ENCODE measurements at regions not wholly inside any gene's neighbourhood (a gene's known extent, or its start where the extent isn't known, plus 50 kb on each side); places are given as distances from the start of the nearest gene placed in this dataset.

DNA sequence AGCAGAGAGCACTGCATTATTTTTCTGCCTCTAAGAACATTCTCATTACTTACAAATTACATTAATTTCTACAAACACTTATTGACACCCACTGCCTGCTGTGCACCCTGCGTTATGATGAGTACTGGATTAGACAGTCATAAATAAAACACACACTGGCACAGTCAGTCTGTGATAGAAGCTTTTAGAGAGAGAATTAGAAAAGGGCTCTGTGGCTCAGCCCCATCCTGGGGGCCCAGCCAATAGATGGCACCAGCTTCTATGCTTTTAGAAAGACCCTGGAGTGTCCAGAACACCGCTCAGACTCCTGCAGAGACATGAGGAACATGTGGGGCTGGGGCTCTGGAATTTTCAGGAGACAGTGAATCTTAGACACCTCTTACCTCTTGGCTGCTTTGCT is 61.0 kb upstream of the RAPGEF1 start:
- no peak for DNase-seq (ENCODE audit: extremely low read depth, low read depth)
- TF ChIP-seq, protein P1, sequence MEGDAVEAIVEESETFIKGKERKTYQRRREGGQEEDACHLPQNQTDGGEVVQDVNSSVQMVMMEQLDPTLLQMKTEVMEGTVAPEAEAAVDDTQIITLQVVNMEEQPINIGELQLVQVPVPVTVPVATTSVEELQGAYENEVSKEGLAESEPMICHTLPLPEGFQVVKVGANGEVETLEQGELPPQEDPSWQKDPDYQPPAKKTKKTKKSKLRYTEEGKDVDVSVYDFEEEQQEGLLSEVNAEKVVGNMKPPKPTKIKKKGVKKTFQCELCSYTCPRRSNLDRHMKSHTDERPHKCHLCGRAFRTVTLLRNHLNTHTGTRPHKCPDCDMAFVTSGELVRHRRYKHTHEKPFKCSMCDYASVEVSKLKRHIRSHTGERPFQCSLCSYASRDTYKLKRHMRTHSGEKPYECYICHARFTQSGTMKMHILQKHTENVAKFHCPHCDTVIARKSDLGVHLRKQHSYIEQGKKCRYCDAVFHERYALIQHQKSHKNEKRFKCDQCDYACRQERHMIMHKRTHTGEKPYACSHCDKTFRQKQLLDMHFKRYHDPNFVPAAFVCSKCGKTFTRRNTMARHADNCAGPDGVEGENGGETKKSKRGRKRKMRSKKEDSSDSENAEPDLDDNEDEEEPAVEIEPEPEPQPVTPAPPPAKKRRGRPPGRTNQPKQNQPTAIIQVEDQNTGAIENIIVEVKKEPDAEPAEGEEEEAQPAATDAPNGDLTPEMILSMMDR (IDR thresholded peaks at IDR 0.05; ENCODE audit: low read depth, low read length) = no peak

GRCh38 chr9:131800366-131800765 is 60.5 kb upstream of the RAPGEF1 start:
- TF ChIP-seq, protein P1 (IDR thresholded peaks at IDR 0.05; ENCODE audit: low read depth, low read length) = no peak
- no peak for DNase-seq (ENCODE audit: extremely low read depth, low read depth)

DNA sequence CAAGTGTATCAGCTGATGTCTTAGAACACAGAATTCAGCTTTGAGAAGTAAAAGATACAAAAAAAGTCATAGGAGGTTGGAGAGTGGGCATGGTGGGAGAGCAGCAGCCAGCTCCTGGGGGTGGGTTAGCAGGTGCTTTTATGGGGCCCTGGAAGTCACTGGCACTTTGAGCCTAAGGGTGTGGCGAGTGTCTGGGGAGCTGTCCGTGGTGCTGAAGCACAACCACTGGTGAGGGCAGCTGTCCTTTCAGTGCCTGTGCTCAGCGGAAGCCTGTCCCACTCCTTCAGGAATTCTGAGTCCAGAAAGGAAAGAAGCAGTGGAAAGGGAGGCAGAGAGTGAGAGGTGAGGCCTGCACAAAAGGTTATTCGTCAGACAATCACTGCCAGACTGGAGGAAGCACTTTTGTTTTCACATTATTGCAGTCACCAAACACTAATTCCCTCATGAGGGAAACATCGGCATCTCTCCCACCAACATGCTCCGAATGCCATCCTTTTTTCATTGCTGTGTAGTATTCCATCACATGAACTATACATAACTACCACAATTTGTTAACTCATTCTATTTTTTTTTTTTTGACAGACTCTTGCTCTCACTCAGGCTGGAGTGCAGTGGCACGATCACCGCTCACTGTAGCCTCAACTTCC is 59.4 kb upstream of the RAPGEF1 start:
- peak; percentile 5 for DNase-seq (ENCODE audit: extremely low read depth, low read depth)
- TF ChIP-seq, protein P1 (IDR thresholded peaks at IDR 0.05; ENCODE audit: low read depth, low read length) = no peak

DNA sequence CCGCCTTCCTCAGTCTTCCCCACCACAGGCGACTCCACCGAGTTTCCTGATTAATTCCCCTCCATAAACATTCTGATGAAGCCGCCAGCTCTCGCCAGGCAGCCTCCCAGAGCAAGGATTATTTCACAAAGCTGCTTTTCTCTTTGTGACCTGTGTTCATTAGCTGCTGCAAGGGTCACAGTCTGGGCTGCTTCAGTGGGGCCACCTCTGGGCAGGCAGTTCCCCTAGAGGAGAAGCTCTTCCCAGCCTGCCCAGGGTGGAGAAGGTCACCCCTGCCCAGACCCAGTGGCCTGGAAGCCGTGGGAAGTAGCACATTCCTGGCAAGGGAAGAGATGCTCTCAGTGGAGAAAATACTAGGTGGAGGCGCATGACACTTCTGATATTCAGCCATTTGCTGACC is 58.4 kb upstream of the RAPGEF1 start:
- no peak for DNase-seq (ENCODE audit: extremely low read depth, low read depth)
- TF ChIP-seq, protein P1 (IDR thresholded peaks at IDR 0.05; ENCODE audit: low read depth, low read length) = no peak

- DNase-seq (ENCODE audit: extremely low read depth, low read depth) = no peak
Observed at GRCh38 chr9:131794393-131794792, 54.5 kb upstream of the RAPGEF1 start.

DNA sequence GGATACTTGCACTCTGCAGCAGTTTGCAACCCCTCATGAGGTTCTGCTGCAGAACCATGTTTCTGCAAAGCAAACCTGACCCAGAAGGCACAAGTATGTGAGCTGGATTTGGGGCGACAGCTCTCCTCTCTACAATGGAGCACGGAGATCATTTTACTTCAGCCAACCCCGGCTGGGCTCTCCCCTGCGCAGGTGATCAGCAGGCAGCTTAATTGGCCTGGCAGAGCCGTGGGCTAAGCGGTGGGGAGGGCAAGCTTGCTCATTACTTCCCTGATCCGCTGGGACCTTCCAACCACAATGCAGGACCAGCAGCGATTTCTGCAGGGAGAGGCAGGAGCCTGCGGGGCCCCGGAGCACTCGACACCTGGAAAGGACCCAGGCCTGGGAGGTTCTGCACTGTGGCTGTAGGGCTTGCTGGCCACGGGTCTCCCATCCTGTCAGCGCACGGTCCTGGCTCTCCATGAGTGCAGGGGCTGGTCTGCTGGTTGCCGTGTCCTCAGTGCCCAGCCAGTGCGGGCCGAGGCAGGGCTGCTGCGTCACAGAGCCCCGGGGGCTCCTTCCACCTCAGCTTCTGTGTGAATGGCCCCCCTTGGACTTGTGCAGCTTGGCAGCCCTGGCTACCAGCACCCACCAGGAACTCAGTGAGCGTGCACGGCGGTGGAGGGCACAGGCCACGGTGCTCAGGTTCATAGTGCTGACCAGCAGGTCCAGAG is 51.8 kb upstream of the RAPGEF1 start:
- no peak for DNase-seq (ENCODE audit: extremely low read depth, low read depth)
- TF ChIP-seq, protein P1 (IDR thresholded peaks at IDR 0.05; ENCODE audit: low read depth, low read length) = no peak

More at GRCh38 chr9:131794393-131794792, 54.5 kb upstream of the RAPGEF1 start:
- TF ChIP-seq, protein P1 (IDR thresholded peaks at IDR 0.05; ENCODE audit: low read depth, low read length) = no peak
